ENCODE measurements at regions not wholly inside any gene's neighbourhood (a gene's known extent, or its start where the extent isn't known, plus 50 kb on each side); places are given as distances from the start of the nearest gene placed in this dataset.
A peak's percentile ranks its signal among the peaks of the same experiment; 100 is the strongest.

- no peak for TF ChIP-seq CTCF (IDR thresholded peaks at IDR 0.05; ENCODE audit: insufficient read depth, low read depth, low read length, missing control alignments)
- DNase-seq (ENCODE audit: low read depth), result no peak
- H3K4me3 ChIP-seq (ENCODE audit: low read depth, low read length), result no peak overlapping the region
Observed at GRCh38 chr3:161894657-161895056, 398.0 kb downstream of the OTOL1 start.

DNA sequence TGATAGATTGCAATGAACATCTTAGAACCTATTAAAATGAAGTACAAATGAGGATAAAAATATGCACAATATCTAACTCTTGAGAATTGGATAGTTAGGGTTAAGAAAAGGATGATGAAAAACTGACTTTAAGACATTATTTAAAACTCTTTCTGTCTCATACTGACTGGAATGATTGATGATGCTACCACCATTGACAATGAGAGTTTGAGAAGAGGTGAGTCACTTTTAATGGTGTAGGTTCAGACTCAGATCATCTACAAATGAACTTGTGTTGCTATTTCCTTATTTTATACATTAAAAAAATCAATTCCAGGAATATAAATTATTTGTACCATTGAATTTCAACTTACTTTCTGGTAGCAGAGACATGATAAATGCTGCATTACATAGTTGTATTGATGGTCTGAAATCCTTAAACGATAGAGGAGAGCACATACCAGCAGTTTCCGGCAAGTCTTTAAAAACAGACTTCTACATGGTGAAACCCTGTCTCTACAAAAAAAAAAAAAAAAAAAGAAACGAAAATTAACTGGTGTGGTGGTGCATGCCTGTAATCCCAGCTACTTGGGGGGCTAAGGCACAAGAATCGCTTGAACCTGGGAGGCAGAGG, 409.0 kb downstream of the OTOL1 start:
- no peak for DNase-seq (ENCODE audit: low read depth)
- no peak for TF ChIP-seq CTCF (IDR thresholded peaks at IDR 0.05; ENCODE audit: insufficient read depth, low read depth, low read length, missing control alignments)
- H3K4me3 ChIP-seq (ENCODE audit: low read depth, low read length), result no peak overlapping the region

- no peak for DNase-seq (ENCODE audit: low read depth)
- TF ChIP-seq CTCF (IDR thresholded peaks at IDR 0.05; ENCODE audit: insufficient read depth, low read depth, low read length, missing control alignments), result no peak
- H3K4me3 ChIP-seq (ENCODE audit: low read depth, low read length), result no peak overlapping the region
Observed at GRCh38 chr3:161913786-161914389, 417.3 kb downstream of the OTOL1 start.

GRCh38 chr3:161914703-161915417, 418.3 kb downstream of the OTOL1 start:
- peak; percentile 10 for DNase-seq (ENCODE audit: low read depth)
- TF ChIP-seq CTCF (IDR thresholded peaks at IDR 0.05; ENCODE audit: insufficient read depth, low read depth, low read length, missing control alignments), result peak; percentile 14

GRCh38 chr3:161915418-161915750, 418.8 kb downstream of the OTOL1 start:
- DNase-seq (ENCODE audit: low read depth), result no peak
- TF ChIP-seq CTCF (IDR thresholded peaks at IDR 0.05; ENCODE audit: insufficient read depth, low read depth, low read length, missing control alignments), result no peak

More at GRCh38 chr3:161914703-161915417, 418.3 kb downstream of the OTOL1 start:
- H3K4me3 ChIP-seq (ENCODE audit: low read depth, low read length), result no peak overlapping the region

DNA sequence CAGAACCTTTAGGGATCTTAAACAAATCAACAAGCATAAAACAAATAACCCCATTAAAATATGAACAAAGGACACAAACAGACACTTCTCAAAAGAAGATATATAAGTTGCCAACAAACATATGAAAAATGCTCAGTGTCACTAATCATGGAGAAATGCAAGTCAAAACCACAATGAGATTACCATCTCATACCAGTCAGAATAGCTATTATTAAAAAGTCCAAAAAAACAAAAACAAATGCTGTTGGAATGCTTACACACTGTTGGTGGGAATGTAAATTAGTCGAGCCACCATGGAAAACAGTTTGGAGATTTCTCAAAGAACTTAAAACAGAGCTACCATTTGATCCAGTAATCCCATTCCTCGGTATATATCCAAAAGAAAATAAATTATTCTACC, 423.6 kb downstream of the OTOL1 start:
- DNase-seq (ENCODE audit: low read depth), result no peak
- TF ChIP-seq CTCF (IDR thresholded peaks at IDR 0.05; ENCODE audit: insufficient read depth, low read depth, low read length, missing control alignments), result no peak
- no peak overlapping the region for H3K4me3 ChIP-seq (ENCODE audit: low read depth, low read length)

More at GRCh38 chr3:161915418-161915750, 418.8 kb downstream of the OTOL1 start:
- no peak overlapping the region for H3K4me3 ChIP-seq (ENCODE audit: low read depth, low read length)

Measured in GM12865 (cell line).